Loucy (cell line): ENCODE measurements at regions not wholly inside any gene's neighbourhood (a gene's known extent, or its start where the extent isn't known, plus 50 kb on each side); places are given as distances from the start of the nearest gene placed in this dataset.
"Not testable (repeated sequence)": the region's sequence is repeated elsewhere in the genome, so short reads cannot be mapped to it uniquely, and the experiment has no call there.

ENCODE experiments used
- H2AFZ ChIP-seq: fragments of 200-600 bp; sonication (generic); 2 replicates; pipeline ENCODE4 v1.6.0; 2016; ENCODE audit warnings: antibody characterized with exemption, mild to moderate bottlenecking, low read length, moderate library complexity
- H3F3A ChIP-seq: fragments of 200-600 bp; 2 replicates; pipeline ENCODE4 v1.6.0; 2016; ENCODE audit warnings: antibody characterized with exemption, low read depth, mild to moderate bottlenecking
- H3K27me3 ChIP-seq: fragments of 200-600 bp; sonication (generic); 2 replicates; pipeline ENCODE4 v1.6.1; 2014; ENCODE audit warnings: low read length, mild to moderate bottlenecking; ENCODE audit not compliant: insufficient read depth, poor library complexity, severe bottlenecking
- H3K36me3 ChIP-seq: fragments of 200-600 bp; sonication (generic); 2 replicates; pipeline ENCODE4 v1.6.1; 2016; ENCODE audit warnings: low read length; ENCODE audit not compliant: insufficient read depth
- H3K4me1 ChIP-seq: fragments of 200-600 bp; sonication (generic); 2 replicates; pipeline ENCODE4 v1.5.1; 2014; ENCODE audit warnings: low read length, mild to moderate bottlenecking; ENCODE audit not compliant: insufficient read depth, poor library complexity, severe bottlenecking
- H3K4me2 ChIP-seq: fragments of 200-600 bp; sonication (generic); 2 replicates; pipeline ENCODE4 v1.6.0; 2014; ENCODE audit warnings: antibody characterized with exemption, low read length, low read depth, mild to moderate bottlenecking; ENCODE audit not compliant: poor library complexity, severe bottlenecking
- H3K4me3 ChIP-seq: fragments of 200-600 bp; sonication (generic); 2 replicates; pipeline ENCODE4 v1.5.1; 2014; ENCODE audit warnings: low read length, mild to moderate bottlenecking, mixed read lengths; ENCODE audit not compliant: poor library complexity, severe bottlenecking
- H3K79me2 ChIP-seq: fragments of 200-600 bp; sonication (generic); 2 replicates; pipeline ENCODE4 v1.6.1; 2014; ENCODE audit warnings: low read length; ENCODE audit not compliant: insufficient read depth
- H3K9ac ChIP-seq: fragments of 200-600 bp; sonication (generic); 2 replicates; pipeline ENCODE4 v1.6.0; 2014; ENCODE audit warnings: mild to moderate bottlenecking, low read depth, low read length, moderate library complexity; ENCODE audit not compliant: poor library complexity, severe bottlenecking
- H3K9me2 ChIP-seq: fragments of 200-600 bp; sonication (generic); replicated peaks from 2 replicates; pipeline ENCODE4 v1.6.1; 2016; ENCODE audit warnings: low read depth, low read length, mixed read lengths
- H3K9me3 ChIP-seq: fragments of 200-600 bp; sonication (generic); 2 replicates; pipeline ENCODE4 v1.6.1; 2014; ENCODE audit warnings: mild to moderate bottlenecking, antibody characterized with exemption, low read length, low read depth; ENCODE audit not compliant: insufficient read depth
- H4K20me1 ChIP-seq: fragments of 200-600 bp; sonication (generic); 2 replicates; pipeline ENCODE4 v1.6.0; 2014; ENCODE audit warnings: antibody characterized with exemption, low read length, mild to moderate bottlenecking; ENCODE audit not compliant: insufficient read depth, poor library complexity, severe bottlenecking
- CTCF ChIP-seq: fragments of 200-600 bp; sonication (generic); conservative IDR thresholded peaks from 2 replicates; pipeline ENCODE4 v1.5.1; 2014; ENCODE audit warnings: mild to moderate bottlenecking, antibody characterized with exemption, low read length
- EZH2phosphoT487 ChIP-seq: fragments of 200-600 bp; IDR thresholded peaks from 2 replicates; pipeline ENCODE4 v1.6.1; 2018; ENCODE audit warnings: antibody characterized with exemption, mild to moderate bottlenecking, moderate library complexity, borderline replicate concordance

- H3K9me3 ChIP-seq = no peaks in the 10 kb centered on the region
- H3F3A ChIP-seq = no peaks in the 10 kb centered on the region
- no peaks in the 10 kb centered on the region for H4K20me1 ChIP-seq
- no peaks in the 10 kb centered on the region for H3K4me1 ChIP-seq
- no peaks in the 10 kb centered on the region for H3K9me2 ChIP-seq
- H3K36me3 ChIP-seq = no peaks in the 10 kb centered on the region
- H2AFZ ChIP-seq = no peak overlapping the region
- TF ChIP-seq EZH2phosphoT487 (no peak), CTCF (no peak)
- no peaks in the 10 kb centered on the region for H3K27me3 ChIP-seq
- H3K79me2 ChIP-seq = no peaks in the 10 kb centered on the region
- no peak overlapping the region for H3K9ac ChIP-seq
- no peak overlapping the region for H3K4me2 ChIP-seq
- no peak overlapping the region for H3K4me3 ChIP-seq
Observed at GRCh38 chr15:22236469-22236868, 156.1 kb downstream of the OR4M2 start.

- no peaks in the 10 kb centered on the region for H3K9me3 ChIP-seq
- H3K9me2 ChIP-seq = no peaks in the 10 kb centered on the region
- no peaks in the 10 kb centered on the region for H3K4me1 ChIP-seq
- H2AFZ ChIP-seq = no peak overlapping the region
- H3F3A ChIP-seq = no peaks in the 10 kb centered on the region
- no peaks in the 10 kb centered on the region for H3K36me3 ChIP-seq
- no peak overlapping the region for H3K4me3 ChIP-seq
- no peaks in the 10 kb centered on the region for H4K20me1 ChIP-seq
- TF ChIP-seq EZH2phosphoT487 = no peak
- TF ChIP-seq CTCF = no peak
- no peaks in the 10 kb centered on the region for H3K79me2 ChIP-seq
- no peaks in the 10 kb centered on the region for H3K27me3 ChIP-seq
- no peak overlapping the region for H3K9ac ChIP-seq
- H3K4me2 ChIP-seq = no peak overlapping the region
Observed at GRCh38 chr15:22237891-22238275, 157.6 kb downstream of the OR4M2 start.

- not testable (repeated sequence) for H3K27me3 ChIP-seq, H3K9me3 ChIP-seq, H3K79me2 ChIP-seq, H3K4me3 ChIP-seq, H3K36me3 ChIP-seq, H3F3A ChIP-seq, H3K4me2 ChIP-seq, H4K20me1 ChIP-seq, H3K9ac ChIP-seq, H3K9me2 ChIP-seq, H3K4me1 ChIP-seq, H2AFZ ChIP-seq
Observed at GRCh38 chr15:22238276-22238958, 158.1 kb downstream of the OR4M2 start.

GRCh38 chr15:22238959-22239805 lies 158.9 kb downstream of the OR4M2 start:
- not testable (repeated sequence) for H3K9ac ChIP-seq, H3K9me2 ChIP-seq, H3F3A ChIP-seq, H3K4me2 ChIP-seq, H3K9me3 ChIP-seq, H3K4me3 ChIP-seq, H4K20me1 ChIP-seq, H3K27me3 ChIP-seq, H3K79me2 ChIP-seq, H3K4me1 ChIP-seq, H2AFZ ChIP-seq, H3K36me3 ChIP-seq
